ENCODE measurements at regions not wholly inside any gene's neighbourhood (a gene's known extent, or its start where the extent isn't known, plus 50 kb on each side); places are given as distances from the start of the nearest gene placed in this dataset.

GRCh38 chr14:84674636-84675035 is 855.3 kb upstream of the FLRT2 start:
- H3K36me3 Mint-ChIP-seq (ENCODE audit: low read depth): no peaks in the 10 kb centered on the region
- no peak for TF ChIP-seq CTCF (IDR thresholded peaks at IDR 0.05; ENCODE audit: unreplicated experiment in 3 of 3)
- no peaks in the 10 kb centered on the region for H3K9me3 Mint-ChIP-seq
- H3K4me1 Mint-ChIP-seq: no peaks in the 10 kb centered on the region
- H3K27me3 Mint-ChIP-seq (ENCODE audit: low read depth): no peaks in the 10 kb centered on the region
- H3K27ac Mint-ChIP-seq: no peak overlapping the region
- no peak overlapping the region for H3K4me3 Mint-ChIP-seq

GRCh38 chr14:84686550-84686949 is 843.4 kb upstream of the FLRT2 start:
- no peak for TF ChIP-seq CTCF (IDR thresholded peaks at IDR 0.05; ENCODE audit: unreplicated experiment in 3 of 3)
- H3K27ac Mint-ChIP-seq: no peak overlapping the region
- H3K9me3 Mint-ChIP-seq: no peaks in the 10 kb centered on the region
- no peaks in the 10 kb centered on the region for H3K27me3 Mint-ChIP-seq (ENCODE audit: low read depth)
- H3K4me3 Mint-ChIP-seq: no peak overlapping the region
- no peaks in the 10 kb centered on the region for H3K36me3 Mint-ChIP-seq (ENCODE audit: low read depth)
- H3K4me1 Mint-ChIP-seq: peaks cover 7% of the 10 kb centered on the region

DNA sequence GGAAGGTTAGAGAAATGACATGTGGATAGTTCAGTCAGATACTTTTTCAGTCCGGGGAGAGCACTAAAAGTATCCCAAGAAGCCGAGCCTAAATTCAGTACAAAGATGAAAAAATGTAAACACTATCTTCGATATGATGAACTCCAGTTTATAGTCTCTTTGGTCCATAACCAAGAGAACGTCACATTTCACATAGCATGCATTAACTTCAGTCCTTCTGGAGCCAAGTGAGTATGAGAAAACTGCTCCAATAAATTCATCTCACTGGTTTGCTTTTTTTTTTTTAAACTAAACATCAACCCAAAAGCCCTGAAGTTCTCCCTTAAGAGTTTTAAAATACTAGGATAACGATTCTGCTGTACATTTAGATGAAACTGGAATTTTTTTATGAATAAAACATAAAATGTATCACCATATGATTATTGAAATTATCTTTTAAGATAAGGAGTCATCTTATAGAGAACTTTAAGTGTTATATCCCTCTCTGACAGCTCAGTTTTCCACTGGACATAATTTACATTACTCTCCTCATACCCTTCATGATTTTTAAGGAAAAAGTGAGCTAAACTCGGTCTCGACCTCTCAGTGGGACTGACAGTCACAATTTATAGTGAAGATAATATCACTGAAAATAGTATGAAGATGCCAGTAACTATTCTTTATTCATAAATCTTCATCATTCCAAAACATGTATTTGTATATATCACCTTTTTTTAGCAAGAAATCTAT is 841.5 kb upstream of the FLRT2 start:
- TF ChIP-seq CTCF (IDR thresholded peaks at IDR 0.05; ENCODE audit: unreplicated experiment in 3 of 3): no peak
- Mint-ChIP-seq H3K9me3 (no peaks in the 10 kb centered on the region), H3K27ac (peak overlapping the region; percentile 6 to 49 (median 48)), H3K27me3 (ENCODE audit: low read depth) (no peaks in the 10 kb centered on the region), H3K4me3 (no peak overlapping the region), H3K36me3 (ENCODE audit: low read depth) (no peaks in the 10 kb centered on the region), H3K4me1 (peaks cover 7% of the 10 kb centered on the region)

- no peaks in the 10 kb centered on the region for H3K27me3 Mint-ChIP-seq (ENCODE audit: low read depth)
- no peak overlapping the region for H3K4me3 Mint-ChIP-seq
- TF ChIP-seq CTCF (IDR thresholded peaks at IDR 0.05; ENCODE audit: unreplicated experiment in 3 of 3): no peak
- no peaks in the 10 kb centered on the region for H3K9me3 Mint-ChIP-seq
- H3K36me3 Mint-ChIP-seq (ENCODE audit: low read depth): no peaks in the 10 kb centered on the region
- H3K4me1 Mint-ChIP-seq: peaks cover 6% of the 10 kb centered on the region
- H3K27ac Mint-ChIP-seq: no peak overlapping the region
These were observed 835.8 kb upstream of the FLRT2 start for GRCh38 chr14:84694161-84694560.

- no peaks in the 10 kb centered on the region for H3K27me3 Mint-ChIP-seq (ENCODE audit: low read depth)
- TF ChIP-seq CTCF (IDR thresholded peaks at IDR 0.05; ENCODE audit: unreplicated experiment in 3 of 3): no peak
- H3K36me3 Mint-ChIP-seq (ENCODE audit: low read depth): no peaks in the 10 kb centered on the region
- no peak overlapping the region for H3K27ac Mint-ChIP-seq
- H3K4me1 Mint-ChIP-seq: no peaks in the 10 kb centered on the region
- no peaks in the 10 kb centered on the region for H3K9me3 Mint-ChIP-seq
- no peak overlapping the region for H3K4me3 Mint-ChIP-seq
These were observed 825.3 kb upstream of the FLRT2 start for GRCh38 chr14:84704601-84705000.

- Mint-ChIP-seq H3K36me3 (ENCODE audit: low read depth) (no peaks in the 10 kb centered on the region), H3K4me1 (no peaks in the 10 kb centered on the region), H3K4me3 (no peak overlapping the region), H3K27me3 (ENCODE audit: low read depth) (no peaks in the 10 kb centered on the region), H3K9me3 (no peaks in the 10 kb centered on the region), H3K27ac (peak overlapping the region in 1 of 3 experiments; percentile 2)
- TF ChIP-seq CTCF (IDR thresholded peaks at IDR 0.05; ENCODE audit: unreplicated experiment in 3 of 3): no peak
These were observed 822.1 kb upstream of the FLRT2 start for GRCh38 chr14:84707830-84708229.
